Transverse colon (tissue), 4 donors: ENCODE measurements at regions not wholly inside any gene's neighbourhood (a gene's known extent, or its start where the extent isn't known, plus 50 kb on each side); places are given as distances from the start of the nearest gene placed in this dataset.

Source experiments
- DNase-seq: peaks from one replicate; pipeline ENCODE4 v3.0.0-alpha.2; 2019
- H3K27ac ChIP-seq, 4 donors: fragments of 200-600 bp; sonication (generic); 2 replicates each; pipeline ENCODE4 v1.5.1; 2016 to 2018; ENCODE audit warnings: inconsistent platforms in 4 of 4
- H3K27me3 ChIP-seq: fragments of 200-600 bp; sonication (generic); 2 replicates; pipeline ENCODE4 v1.5.1; 2017; ENCODE audit warnings: inconsistent platforms
- H3K36me3 ChIP-seq, 4 donors: fragments of 200-600 bp; sonication (generic); 2 replicates each; pipeline ENCODE4 v1.5.1; 2017 to 2019; ENCODE audit warnings: inconsistent platforms in 4 of 4
- H3K4me1 ChIP-seq, 4 donors: fragments of 200-600 bp; sonication (generic); 2 replicates each; pipeline ENCODE4 v1.5.1; 2017 to 2020; ENCODE audit warnings: inconsistent platforms in 4 of 4
- H3K4me3 ChIP-seq, 4 donors: fragments of 200-600 bp; sonication (generic); 1 replicate in 1 of 4; 2 replicates in 3 of 4; pipeline versions ENCODE4 v1.5.1 to v1.6.1; 2017 to 2019; ENCODE audit warnings: inconsistent platforms in 4 of 4
- H3K9me3 ChIP-seq, 2 donors: fragments of 200-600 bp; sonication (generic); 2 replicates each; pipeline ENCODE4 v1.5.1; 2017 to 2019; ENCODE audit warnings: inconsistent platforms in 2 of 2
- EP300 ChIP-seq: sonication (generic); formaldehyde crosslinking; IDR thresholded peaks from one replicate; pipeline ENCODE4 v1.6.1; 2017; ENCODE audit warnings: antibody characterized with exemption, low read depth
- POLR2A ChIP-seq: fragments of 450-650 bp; IDR thresholded peaks from one replicate; pipeline ENCODE4 v1.6.1; 2016; ENCODE audit warnings: antibody characterized with exemption, mild to moderate bottlenecking, moderate library complexity
- POLR2AphosphoS5 ChIP-seq, 3 donors: sonication (generic); formaldehyde crosslinking; IDR thresholded peaks; one replicate each; pipeline ENCODE4 v1.6.1; 2016; ENCODE audit warnings: antibody characterized with exemption in 3 of 3
- WGBS, 2 donors: methylation state at CpG; one replicate each; pipeline ENCODE4 v1.1.5; 2018; ENCODE audit warnings: low coverage in 1 of 2; 5-methylcytosine and 5-hydroxymethylcytosine counted together
- in situ Hi-C, 4 donors: fragments of 200-750 bp; cut with MboI; loops; one replicate each; pipeline versions ENCODE4 v1.15.0 to v1.15.1; 2017; ENCODE audit warnings: low sequenced_read_pairs in 3 of 4, low pct_ligation_motif_present in 1 of 4, low pct_unique_long_range_greater_than_20kb in 1 of 4
- intact Hi-C: fragments of 100-400 bp; cut with DNase I; formaldehyde crosslinking; loops from one replicate; pipeline ENCODE4 v1.15.1; 2023; ENCODE audit warnings: low total_unique reads
- TF ChIP-seq, protein P1 (sequence below), 5 experiments: fragments of 200-600 bp in 3 of 5; fragments of 450-650 bp in 2 of 5; sonication (generic) in 3 of 5; IDR thresholded peaks; 1 replicate in 2 of 5; 2 replicates in 3 of 5; pipeline ENCODE4 v1.5.1; 2016 to 2017; ENCODE audit warnings: antibody characterized with exemption in 5 of 5, inconsistent platforms in 3 of 5, mild to moderate bottlenecking in 2 of 5, moderate library complexity in 1 of 5

DNA sequence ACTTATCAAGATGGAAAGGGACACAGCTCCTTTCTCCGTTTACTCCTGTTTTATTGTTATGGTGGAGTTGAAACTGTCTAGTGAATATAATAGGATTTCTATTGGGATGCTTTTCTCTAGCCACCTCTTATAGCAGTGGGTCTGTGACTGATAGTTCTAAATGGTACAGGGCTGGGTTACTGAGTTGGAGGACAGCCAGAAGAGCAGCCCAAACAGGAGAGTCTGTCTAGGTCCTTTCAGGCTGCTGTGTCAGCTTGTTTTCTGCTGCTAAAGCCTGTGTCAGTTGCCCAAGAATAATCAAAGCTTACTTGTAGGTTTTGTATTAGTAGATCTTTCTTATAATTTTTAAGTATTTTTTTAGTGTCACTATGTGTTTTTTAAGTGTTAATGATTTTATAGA lies 356.0 kb upstream of the SEMA6A start:
- no peaks in the 10 kb centered on the region for H3K4me1 ChIP-seq
- no peak for TF ChIP-seq POLR2AphosphoS5 (IDR thresholded peaks at IDR 0.05)
- TF ChIP-seq POLR2A = no peak
- TF ChIP-seq, protein P1, sequence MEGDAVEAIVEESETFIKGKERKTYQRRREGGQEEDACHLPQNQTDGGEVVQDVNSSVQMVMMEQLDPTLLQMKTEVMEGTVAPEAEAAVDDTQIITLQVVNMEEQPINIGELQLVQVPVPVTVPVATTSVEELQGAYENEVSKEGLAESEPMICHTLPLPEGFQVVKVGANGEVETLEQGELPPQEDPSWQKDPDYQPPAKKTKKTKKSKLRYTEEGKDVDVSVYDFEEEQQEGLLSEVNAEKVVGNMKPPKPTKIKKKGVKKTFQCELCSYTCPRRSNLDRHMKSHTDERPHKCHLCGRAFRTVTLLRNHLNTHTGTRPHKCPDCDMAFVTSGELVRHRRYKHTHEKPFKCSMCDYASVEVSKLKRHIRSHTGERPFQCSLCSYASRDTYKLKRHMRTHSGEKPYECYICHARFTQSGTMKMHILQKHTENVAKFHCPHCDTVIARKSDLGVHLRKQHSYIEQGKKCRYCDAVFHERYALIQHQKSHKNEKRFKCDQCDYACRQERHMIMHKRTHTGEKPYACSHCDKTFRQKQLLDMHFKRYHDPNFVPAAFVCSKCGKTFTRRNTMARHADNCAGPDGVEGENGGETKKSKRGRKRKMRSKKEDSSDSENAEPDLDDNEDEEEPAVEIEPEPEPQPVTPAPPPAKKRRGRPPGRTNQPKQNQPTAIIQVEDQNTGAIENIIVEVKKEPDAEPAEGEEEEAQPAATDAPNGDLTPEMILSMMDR (IDR thresholded peaks at IDR 0.05) = no peak
- TF ChIP-seq EP300 = no peak
- H3K36me3 ChIP-seq = no peaks in the 10 kb centered on the region
- DNase-seq = no peak
- intact Hi-C loops (no loop called here), in situ Hi-C loops (loop anchor here in 3 of 4 donors (25.0 kb wide), 2 partner anchors 343 to 793 kb away; no protein-coding TSS in a partner anchor)
- H3K27ac ChIP-seq = no peak overlapping the region
- H3K4me3 ChIP-seq = no peak overlapping the region
- H3K27me3 ChIP-seq = no peaks in the 10 kb centered on the region
- no peaks in the 10 kb centered on the region for H3K9me3 ChIP-seq
- WGBS, 2 donors = 57 to 85% methylated on average over 1 of the region's 1 CpG

DNA sequence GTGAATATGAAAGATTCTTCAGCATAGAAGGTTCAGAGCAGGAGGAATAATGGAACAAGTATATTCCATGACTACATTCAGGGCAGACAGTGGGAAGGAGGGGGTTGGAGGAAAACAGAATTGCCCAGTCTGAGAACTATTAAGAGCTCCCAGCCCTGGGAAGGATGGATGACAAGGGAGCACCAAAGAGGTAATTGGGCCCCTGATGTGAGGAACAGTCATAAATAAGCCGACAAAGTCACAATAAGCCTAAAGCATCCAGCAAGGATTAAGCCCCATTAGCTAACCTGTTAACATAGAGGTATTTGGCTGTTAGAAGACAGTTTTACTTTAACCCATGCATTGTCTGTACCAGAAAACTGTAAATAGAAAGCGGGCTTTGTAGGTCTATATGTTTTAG lies 348.7 kb upstream of the SEMA6A start:
- no peaks in the 10 kb centered on the region for H3K9me3 ChIP-seq
- H3K27ac ChIP-seq = no peak overlapping the region
- H3K27me3 ChIP-seq = no peaks in the 10 kb centered on the region
- 61 to 76% methylated on average over 2 of the region's 2 CpGs for WGBS, 2 donors
- H3K4me3 ChIP-seq = no peak overlapping the region
- TF ChIP-seq, protein P1 (IDR thresholded peaks at IDR 0.05) = no peak
- TF ChIP-seq POLR2AphosphoS5 (IDR thresholded peaks at IDR 0.05) (no peak), EP300 (no peak), POLR2A (no peak)
- no peaks in the 10 kb centered on the region for H3K4me1 ChIP-seq
- no peaks in the 10 kb centered on the region for H3K36me3 ChIP-seq
- in situ Hi-C loops (no loop called here), intact Hi-C loops (no loop called here)
- DNase-seq = no peak

DNA sequence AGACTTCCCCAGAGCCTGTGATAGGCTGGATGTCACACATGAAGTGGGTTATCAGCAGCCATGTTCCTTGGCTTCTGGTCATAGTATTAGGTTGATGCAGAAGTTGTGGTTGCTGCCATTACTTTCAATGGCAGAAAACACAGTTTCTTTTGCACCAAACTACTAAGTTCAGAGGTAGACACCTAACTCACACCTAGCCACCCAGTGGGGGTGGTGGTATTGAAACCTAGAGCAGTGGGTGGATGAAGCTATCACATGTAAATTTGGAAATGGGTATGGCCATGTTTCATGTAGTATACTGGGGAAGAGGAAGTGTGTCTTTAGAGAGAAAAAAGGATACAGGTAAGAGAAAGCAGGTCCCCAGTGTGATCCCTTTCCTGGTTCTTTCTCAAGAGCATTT lies 347.9 kb upstream of the SEMA6A start:
- Histone ChIP-seq H3K4me3 (no peak overlapping the region), H3K9me3 (no peaks in the 10 kb centered on the region), H3K36me3 (no peaks in the 10 kb centered on the region), H3K27ac (no peak overlapping the region), H3K27me3 (no peaks in the 10 kb centered on the region), H3K4me1 (no peaks in the 10 kb centered on the region)
- intact Hi-C loops (no loop called here), in situ Hi-C loops (no loop called here)
- no peak for DNase-seq
- TF ChIP-seq POLR2A = no peak
- TF ChIP-seq POLR2AphosphoS5 (IDR thresholded peaks at IDR 0.05) = no peak
- TF ChIP-seq, protein P1 (IDR thresholded peaks at IDR 0.05) = no peak
- TF ChIP-seq EP300 = no peak

DNA sequence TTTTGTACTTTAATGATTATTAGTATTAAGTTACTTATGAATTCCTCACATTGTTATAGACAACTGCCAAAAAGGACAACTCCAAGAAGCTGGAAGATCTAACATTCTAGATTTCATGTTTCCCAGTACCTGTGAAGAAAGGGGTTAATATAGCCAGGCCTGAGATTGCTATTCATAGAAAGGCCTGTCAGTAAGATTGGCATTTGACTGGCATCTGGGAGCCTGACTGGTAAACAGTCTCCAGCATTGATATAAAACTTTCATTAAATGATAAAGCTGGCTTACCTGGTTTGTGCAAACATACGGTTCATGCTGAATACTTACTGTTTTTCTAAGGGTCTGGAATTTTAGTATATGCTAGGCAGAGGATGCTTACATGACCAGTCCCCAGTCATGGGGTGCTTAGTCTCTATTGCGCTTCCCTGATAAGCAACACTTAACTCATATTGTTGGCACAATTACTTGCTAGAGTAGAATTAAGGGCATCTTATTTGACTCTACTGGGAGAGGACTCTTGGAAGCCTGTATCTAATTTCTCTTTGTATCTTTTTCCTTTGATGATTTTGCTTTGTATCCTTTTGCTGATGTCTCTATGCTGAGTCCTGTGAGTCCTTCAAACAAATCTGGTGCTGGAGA lies 340.4 kb upstream of the SEMA6A start:
- 86 to 98% methylated on average over 2 of the region's 2 CpGs for WGBS, 2 donors
- Histone ChIP-seq H3K36me3 (no peaks in the 10 kb centered on the region), H3K27ac (no peak overlapping the region), H3K4me3 (no peak overlapping the region), H3K4me1 (no peaks in the 10 kb centered on the region), H3K27me3 (no peaks in the 10 kb centered on the region), H3K9me3 (no peaks in the 10 kb centered on the region)
- in situ Hi-C loops = no loop called here
- intact Hi-C loops = no loop called here
- TF ChIP-seq EP300 (no peak), POLR2A (no peak), POLR2AphosphoS5 (IDR thresholded peaks at IDR 0.05) (no peak)
- TF ChIP-seq, protein P1 (IDR thresholded peaks at IDR 0.05) = no peak
- no peak for DNase-seq
